ENCODE measurements at regions not wholly inside any gene's neighbourhood (a gene's known extent, or its start where the extent isn't known, plus 50 kb on each side); places are given as distances from the start of the nearest gene placed in this dataset.
"Not testable (repeated sequence)": the region's sequence is repeated elsewhere in the genome, so short reads cannot be mapped to it uniquely, and the experiment has no call there.

GRCh38 chr18:51569561-51569960 lies 372.1 kb upstream of the MEX3C start:
- 64 to 72% methylated on average over 2 of the region's 2 CpGs for WGBS, 2 donors
- H3K27me3 ChIP-seq (ENCODE audit: control insufficient read depth in 1 of 2, insufficient read depth in 2 of 2, low read length in 1 of 2): peaks cover 0 to 3% of the 10 kb centered on the region in 2 donors
- no peak overlapping the region for H3K27ac ChIP-seq (ENCODE audit: low read depth in 1 of 2, low read length in 2 of 2)
- ATAC-seq (ENCODE audit: low FRiP score): no peak
- intact Hi-C loops (cut with DNase I): no loop called here
- no peaks in the 10 kb centered on the region for H3K4me1 ChIP-seq (ENCODE audit: control insufficient read depth in 1 of 2, insufficient read depth in 2 of 2, low read length in 2 of 2)
- no peaks in the 10 kb centered on the region for H3K36me3 ChIP-seq (ENCODE audit: control insufficient read depth in 1 of 2, insufficient read depth in 2 of 2, low read length in 1 of 2)
- H3K9me3 ChIP-seq (ENCODE audit: control insufficient read depth, low read length): no peaks in the 10 kb centered on the region
- DNase-seq: no peak
- no peak overlapping the region for H3K4me3 ChIP-seq (ENCODE audit: low read length in 2 of 2)

- DNase-seq: not testable (repeated sequence)
- WGBS, 2 donors: 66 to 77% methylated on average over 4 of the region's 4 CpGs
Observed at GRCh38 chr18:51570071-51570470, 372.6 kb upstream of the MEX3C start.

GRCh38 chr18:51573886-51574285 lies 376.4 kb upstream of the MEX3C start:
- H3K9me3 ChIP-seq (ENCODE audit: control insufficient read depth, low read length); H3K4me3 ChIP-seq (ENCODE audit: low read length in 2 of 2); ATAC-seq (ENCODE audit: low FRiP score); H3K27me3 ChIP-seq (ENCODE audit: control insufficient read depth in 1 of 2, insufficient read depth in 2 of 2, low read length in 1 of 2); DNase-seq; H3K27ac ChIP-seq (ENCODE audit: low read depth in 1 of 2, low read length in 2 of 2); H3K4me1 ChIP-seq (ENCODE audit: control insufficient read depth in 1 of 2, insufficient read depth in 2 of 2, low read length in 2 of 2); intact Hi-C loops (cut with DNase I); H3K36me3 ChIP-seq (ENCODE audit: control insufficient read depth in 1 of 2, insufficient read depth in 2 of 2, low read length in 1 of 2): not testable (repeated sequence)
- WGBS, 2 donors: 82 to 87% methylated on average over 7 to 8 of the region's 8 CpGs

More at GRCh38 chr18:51570071-51570470, 372.6 kb upstream of the MEX3C start:
- intact Hi-C loops (cut with DNase I); ATAC-seq (ENCODE audit: low FRiP score); H3K4me3 ChIP-seq (ENCODE audit: low read length in 2 of 2); H3K4me1 ChIP-seq (ENCODE audit: control insufficient read depth in 1 of 2, insufficient read depth in 2 of 2, low read length in 2 of 2); H3K27me3 ChIP-seq (ENCODE audit: control insufficient read depth in 1 of 2, insufficient read depth in 2 of 2, low read length in 1 of 2); H3K36me3 ChIP-seq (ENCODE audit: control insufficient read depth in 1 of 2, insufficient read depth in 2 of 2, low read length in 1 of 2); H3K9me3 ChIP-seq (ENCODE audit: control insufficient read depth, low read length); H3K27ac ChIP-seq (ENCODE audit: low read depth in 1 of 2, low read length in 2 of 2): not testable (repeated sequence)

GRCh38 chr18:51575171-51575570 lies 377.7 kb upstream of the MEX3C start:
- Histone ChIP-seq H3K9me3 (ENCODE audit: control insufficient read depth, low read length) (peaks cover 7% of the 10 kb centered on the region), H3K27ac (ENCODE audit: low read depth in 1 of 2, low read length in 2 of 2) (no peak overlapping the region), H3K4me1 (ENCODE audit: control insufficient read depth in 1 of 2, insufficient read depth in 2 of 2, low read length in 2 of 2) (no peaks in the 10 kb centered on the region), H3K36me3 (ENCODE audit: control insufficient read depth in 1 of 2, insufficient read depth in 2 of 2, low read length in 1 of 2) (no peaks in the 10 kb centered on the region), H3K4me3 (ENCODE audit: low read length in 2 of 2) (no peak overlapping the region), H3K27me3 (ENCODE audit: control insufficient read depth in 1 of 2, insufficient read depth in 2 of 2, low read length in 1 of 2) (no peaks in the 10 kb centered on the region)
- intact Hi-C loops (cut with DNase I): no loop called here
- 89% methylated on average over 2 of the region's 2 CpGs for WGBS, 2 donors
- DNase-seq (no peak), ATAC-seq (ENCODE audit: low FRiP score) (no peak)

- H3K9me3 ChIP-seq (ENCODE audit: control insufficient read depth, low read length): peaks cover 7% of the 10 kb centered on the region
- no peaks in the 10 kb centered on the region for H3K4me1 ChIP-seq (ENCODE audit: control insufficient read depth in 1 of 2, insufficient read depth in 2 of 2, low read length in 2 of 2)
- H3K36me3 ChIP-seq (ENCODE audit: control insufficient read depth in 1 of 2, insufficient read depth in 2 of 2, low read length in 1 of 2): no peaks in the 10 kb centered on the region
- H3K4me3 ChIP-seq (ENCODE audit: low read length in 2 of 2): no peak overlapping the region
- no peak overlapping the region for H3K27ac ChIP-seq (ENCODE audit: low read depth in 1 of 2, low read length in 2 of 2)
- H3K27me3 ChIP-seq (ENCODE audit: control insufficient read depth in 1 of 2, insufficient read depth in 2 of 2, low read length in 1 of 2): no peaks in the 10 kb centered on the region
- 80 to 81% methylated on average over 7 of the region's 7 CpGs for WGBS, 2 donors
- intact Hi-C loops (cut with DNase I): no loop called here
- DNase-seq (no peak), ATAC-seq (ENCODE audit: low FRiP score) (no peak)
Observed at GRCh38 chr18:51578406-51578980, 381.0 kb upstream of the MEX3C start.

GRCh38 chr18:51580580-51580979 lies 383.1 kb upstream of the MEX3C start:
- ATAC-seq (ENCODE audit: low FRiP score) (no peak), DNase-seq (no peak)
- 82 to 84% methylated on average over 4 of the region's 4 CpGs for WGBS, 2 donors
- intact Hi-C loops (cut with DNase I): no loop called here
- H3K4me3 ChIP-seq (ENCODE audit: low read length in 2 of 2): no peak overlapping the region
- H3K27me3 ChIP-seq (ENCODE audit: control insufficient read depth in 1 of 2, insufficient read depth in 2 of 2, low read length in 1 of 2): no peaks in the 10 kb centered on the region
- H3K27ac ChIP-seq (ENCODE audit: low read depth in 1 of 2, low read length in 2 of 2): no peak overlapping the region
- no peaks in the 10 kb centered on the region for H3K36me3 ChIP-seq (ENCODE audit: control insufficient read depth in 1 of 2, insufficient read depth in 2 of 2, low read length in 1 of 2)
- H3K9me3 ChIP-seq (ENCODE audit: control insufficient read depth, low read length): peaks cover 7% of the 10 kb centered on the region
- no peaks in the 10 kb centered on the region for H3K4me1 ChIP-seq (ENCODE audit: control insufficient read depth in 1 of 2, insufficient read depth in 2 of 2, low read length in 2 of 2)

GRCh38 chr18:51582551-51582950 lies 385.1 kb upstream of the MEX3C start:
- DNase-seq: no peak
- no peaks in the 10 kb centered on the region for H3K27me3 ChIP-seq (ENCODE audit: control insufficient read depth in 1 of 2, insufficient read depth in 2 of 2, low read length in 1 of 2)
- no peak for ATAC-seq (ENCODE audit: low FRiP score)
- WGBS, 2 donors: 53 to 75% methylated on average over 2 of the region's 2 CpGs
- peaks cover 3% of the 10 kb centered on the region for H3K9me3 ChIP-seq (ENCODE audit: control insufficient read depth, low read length)
- no peak overlapping the region for H3K4me3 ChIP-seq (ENCODE audit: low read length in 2 of 2)
- H3K4me1 ChIP-seq (ENCODE audit: control insufficient read depth in 1 of 2, insufficient read depth in 2 of 2, low read length in 2 of 2): no peaks in the 10 kb centered on the region
- H3K27ac ChIP-seq (ENCODE audit: low read depth in 1 of 2, low read length in 2 of 2): no peak overlapping the region
- H3K36me3 ChIP-seq (ENCODE audit: control insufficient read depth in 1 of 2, insufficient read depth in 2 of 2, low read length in 1 of 2): no peaks in the 10 kb centered on the region
- intact Hi-C loops (cut with DNase I): no loop called here

GRCh38 chr18:51588616-51589015 lies 391.1 kb upstream of the MEX3C start:
- H3K9me3 ChIP-seq (ENCODE audit: control insufficient read depth, low read length): no peaks in the 10 kb centered on the region
- no peaks in the 10 kb centered on the region for H3K36me3 ChIP-seq (ENCODE audit: control insufficient read depth in 1 of 2, insufficient read depth in 2 of 2, low read length in 1 of 2)
- no peak overlapping the region for H3K4me3 ChIP-seq (ENCODE audit: low read length in 2 of 2)
- no peaks in the 10 kb centered on the region for H3K27me3 ChIP-seq (ENCODE audit: control insufficient read depth in 1 of 2, insufficient read depth in 2 of 2, low read length in 1 of 2)
- intact Hi-C loops (cut with DNase I): no loop called here
- DNase-seq: no peak
- ATAC-seq (ENCODE audit: low FRiP score): no peak
- no peak overlapping the region for H3K27ac ChIP-seq (ENCODE audit: low read depth in 1 of 2, low read length in 2 of 2)
- 77 to 82% methylated on average over 3 of the region's 3 CpGs for WGBS, 2 donors
- no peaks in the 10 kb centered on the region for H3K4me1 ChIP-seq (ENCODE audit: control insufficient read depth in 1 of 2, insufficient read depth in 2 of 2, low read length in 2 of 2)

- Histone ChIP-seq H3K4me3 (ENCODE audit: low read length in 2 of 2) (no peak overlapping the region), H3K27ac (ENCODE audit: low read depth in 1 of 2, low read length in 2 of 2) (no peak overlapping the region), H3K36me3 (ENCODE audit: control insufficient read depth in 1 of 2, insufficient read depth in 2 of 2, low read length in 1 of 2) (no peaks in the 10 kb centered on the region), H3K27me3 (ENCODE audit: control insufficient read depth in 1 of 2, insufficient read depth in 2 of 2, low read length in 1 of 2) (no peaks in the 10 kb centered on the region), H3K4me1 (ENCODE audit: control insufficient read depth in 1 of 2, insufficient read depth in 2 of 2, low read length in 2 of 2) (no peaks in the 10 kb centered on the region), H3K9me3 (ENCODE audit: control insufficient read depth, low read length) (peaks cover 1% of the 10 kb centered on the region)
- intact Hi-C loops (cut with DNase I): no loop called here
- no peak for DNase-seq
- ATAC-seq (ENCODE audit: low FRiP score): no peak
- WGBS, 2 donors: 67% methylated on average over 2 of the region's 2 CpGs
Observed at GRCh38 chr18:51593931-51594330, 396.4 kb upstream of the MEX3C start.
